NCI-H2227 (cell line): ENCODE measurements at regions not wholly inside any gene's neighbourhood (a gene's known extent, or its start where the extent isn't known, plus 50 kb on each side); places are given as distances from the start of the nearest gene placed in this dataset.
"Not testable (repeated sequence)": the region's sequence is repeated elsewhere in the genome, so short reads cannot be mapped to it uniquely, and the experiment has no call there.

Experiments
- DNase-seq: peaks from one replicate; lab custom pipeline; 2025; ENCODE audit not compliant: unreplicated experiment; lab: John Stamatoyannopoulos, UW

- no peak for DNase-seq
These were observed 99.6 kb downstream of the FAM114A2 start for GRCh38 chr5:153939101-153939500.

GRCh38 chr5:153938191-153938842 is 100.4 kb downstream of the FAM114A2 start:
- no peak for DNase-seq

GRCh38 chr5:153937661-153938060 is 101.0 kb downstream of the FAM114A2 start:
- DNase-seq = no peak

- not testable (repeated sequence) for DNase-seq
These were observed 103.6 kb downstream of the FAM114A2 start for GRCh38 chr5:153935151-153935550.

GRCh38 chr5:153926201-153926600 is 112.5 kb downstream of the FAM114A2 start:
- no peak for DNase-seq

- DNase-seq = no peak
These were observed 119.5 kb downstream of the FAM114A2 start for GRCh38 chr5:153919161-153919560.

- DNase-seq = no peak
These were observed 131.4 kb downstream of the FAM114A2 start for GRCh38 chr5:153907170-153907775.

GRCh38 chr5:153905219-153905618 is 133.5 kb downstream of the FAM114A2 start:
- DNase-seq = no peak

- no peak for DNase-seq
These were observed 135.4 kb downstream of the FAM114A2 start for GRCh38 chr5:153903321-153903720.

- DNase-seq = no peak
These were observed 136.7 kb downstream of the FAM114A2 start for GRCh38 chr5:153902016-153902415.

- DNase-seq = no peak
These were observed 137.3 kb downstream of the FAM114A2 start for GRCh38 chr5:153901449-153901848.

GRCh38 chr5:153900703-153901395 is 137.9 kb downstream of the FAM114A2 start:
- no peak for DNase-seq

- DNase-seq = no peak
These were observed 139.0 kb downstream of the FAM114A2 start for GRCh38 chr5:153899746-153900145.

GRCh38 chr5:153896701-153897100 is 142.0 kb downstream of the FAM114A2 start:
- DNase-seq = no peak

GRCh38 chr5:153896117-153896516 is 142.6 kb downstream of the FAM114A2 start:
- no peak for DNase-seq

GRCh38 chr5:153895266-153895665 is 143.4 kb downstream of the FAM114A2 start:
- DNase-seq = peak; percentile 15

- no peak for DNase-seq
These were observed 144.9 kb downstream of the FAM114A2 start for GRCh38 chr5:153893817-153894216.

GRCh38 chr5:153891394-153891793 is 147.3 kb downstream of the FAM114A2 start:
- DNase-seq = no peak

- DNase-seq = no peak
These were observed 149.9 kb downstream of the FAM114A2 start for GRCh38 chr5:153888781-153889180.

GRCh38 chr5:153885141-153885540 is 153.6 kb downstream of the FAM114A2 start:
- no peak for DNase-seq

- no peak for DNase-seq
These were observed 154.1 kb downstream of the FAM114A2 start for GRCh38 chr5:153884612-153884957.

- DNase-seq = no peak
These were observed 154.7 kb downstream of the FAM114A2 start for GRCh38 chr5:153883854-153884611.
